ENCODE measurements at regions not wholly inside any gene's neighbourhood (a gene's known extent, or its start where the extent isn't known, plus 50 kb on each side); places are given as distances from the start of the nearest gene placed in this dataset.
"Not testable (repeated sequence)": the region's sequence is repeated elsewhere in the genome, so short reads cannot be mapped to it uniquely, and the experiment has no call there.

GRCh38 chr2:180307096-180307495 is 300.0 kb upstream of the CWC22 start:
- no peak for DNase-seq (ENCODE audit: low spot score)

- no peak for DNase-seq (ENCODE audit: low spot score)
These were observed 299.2 kb upstream of the CWC22 start for GRCh38 chr2:180306346-180306745.

GRCh38 chr2:180291552-180292421 is 284.7 kb upstream of the CWC22 start:
- no peak for DNase-seq (ENCODE audit: low spot score)

GRCh38 chr2:180291060-180291459 is 284.0 kb upstream of the CWC22 start:
- DNase-seq (ENCODE audit: low spot score) = no peak

- DNase-seq (ENCODE audit: low spot score) = no peak
These were observed 282.5 kb upstream of the CWC22 start for GRCh38 chr2:180289627-180290026.

GRCh38 chr2:180279581-180279980 is 272.5 kb upstream of the CWC22 start:
- DNase-seq (ENCODE audit: low spot score) = no peak

- DNase-seq (ENCODE audit: low spot score) = no peak
These were observed 269.6 kb upstream of the CWC22 start for GRCh38 chr2:180276733-180277132.

- DNase-seq (ENCODE audit: low spot score) = no peak
These were observed 260.9 kb upstream of the CWC22 start for GRCh38 chr2:180268006-180268405.

GRCh38 chr2:180261976-180262375 is 254.9 kb upstream of the CWC22 start:
- DNase-seq (ENCODE audit: low spot score) = no peak

GRCh38 chr2:180258579-180258978 is 251.5 kb upstream of the CWC22 start:
- DNase-seq (ENCODE audit: low spot score) = no peak

- DNase-seq (ENCODE audit: low spot score) = no peak
These were observed 251.0 kb upstream of the CWC22 start for GRCh38 chr2:180258041-180258537.

GRCh38 chr2:180257247-180257646 is 250.2 kb upstream of the CWC22 start:
- DNase-seq (ENCODE audit: low spot score) = no peak

GRCh38 chr2:180255981-180256380 is 248.9 kb upstream of the CWC22 start:
- no peak for DNase-seq (ENCODE audit: low spot score)

- no peak for DNase-seq (ENCODE audit: low spot score)
These were observed 247.8 kb upstream of the CWC22 start for GRCh38 chr2:180254872-180255271.

- no peak for DNase-seq (ENCODE audit: low spot score)
These were observed 240.6 kb upstream of the CWC22 start for GRCh38 chr2:180247658-180248057.

GRCh38 chr2:180246268-180246667 is 239.2 kb upstream of the CWC22 start:
- no peak for DNase-seq (ENCODE audit: low spot score)

- DNase-seq (ENCODE audit: low spot score) = no peak
These were observed 233.7 kb upstream of the CWC22 start for GRCh38 chr2:180240774-180241173.

- DNase-seq (ENCODE audit: low spot score) = no peak
These were observed 231.6 kb upstream of the CWC22 start for GRCh38 chr2:180238729-180239128.

GRCh38 chr2:180236061-180236460 is 229.0 kb upstream of the CWC22 start:
- not testable (repeated sequence) for DNase-seq (ENCODE audit: low spot score)

GRCh38 chr2:180235506-180235905 is 228.4 kb upstream of the CWC22 start:
- DNase-seq (ENCODE audit: low spot score) = not testable (repeated sequence)

GRCh38 chr2:180234991-180235390 is 227.9 kb upstream of the CWC22 start:
- DNase-seq (ENCODE audit: low spot score) = not testable (repeated sequence)

- no peak for DNase-seq (ENCODE audit: low spot score)
These were observed 223.9 kb upstream of the CWC22 start for GRCh38 chr2:180231015-180231414.

- no peak for DNase-seq (ENCODE audit: low spot score)
These were observed 220.4 kb upstream of the CWC22 start for GRCh38 chr2:180227461-180227860.

GRCh38 chr2:180225118-180225517 is 218.0 kb upstream of the CWC22 start:
- no peak for DNase-seq (ENCODE audit: low spot score)

Data from ureter (tissue), 1 donor.